ENCODE measurements at regions not wholly inside any gene's neighbourhood (a gene's known extent, or its start where the extent isn't known, plus 50 kb on each side); places are given as distances from the start of the nearest gene placed in this dataset.
"Not testable (repeated sequence)": the region's sequence is repeated elsewhere in the genome, so short reads cannot be mapped to it uniquely, and the experiment has no call there.

- DNase-seq (ENCODE audit: low read depth): no peak
Observed at GRCh38 chr16:87150262-87150661, 166.9 kb downstream of the C16orf95 start.

- DNase-seq (ENCODE audit: low read depth): no peak
Observed at GRCh38 chr16:87150681-87151280, 166.4 kb downstream of the C16orf95 start.

DNA sequence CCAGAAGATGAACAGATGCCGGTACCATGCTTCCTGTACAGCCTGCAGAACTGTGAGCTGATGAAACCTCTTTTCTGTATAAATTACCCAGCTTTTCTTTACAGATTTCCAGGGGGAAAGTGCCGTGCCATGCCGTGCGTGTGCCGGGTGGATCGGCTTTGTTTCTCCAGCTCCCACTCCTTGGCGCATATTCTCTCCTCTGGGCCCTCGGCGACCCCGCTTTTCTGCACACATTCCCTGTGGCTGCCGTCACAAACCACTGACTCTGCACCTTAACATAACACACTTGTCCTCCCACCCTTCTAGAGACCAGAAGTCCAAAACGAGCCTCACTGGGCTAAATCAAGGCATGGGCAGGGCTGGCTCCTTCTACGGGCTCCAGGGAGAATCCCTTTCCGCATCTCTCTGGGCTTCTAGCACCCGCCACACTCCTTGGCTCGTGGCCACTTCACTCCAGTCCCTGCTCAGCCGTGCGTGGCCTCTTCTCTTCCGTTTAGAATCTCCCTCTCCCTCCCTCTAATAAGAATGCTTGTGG is 164.9 kb downstream of the C16orf95 start:
- DNase-seq (ENCODE audit: low read depth): no peak

DNA sequence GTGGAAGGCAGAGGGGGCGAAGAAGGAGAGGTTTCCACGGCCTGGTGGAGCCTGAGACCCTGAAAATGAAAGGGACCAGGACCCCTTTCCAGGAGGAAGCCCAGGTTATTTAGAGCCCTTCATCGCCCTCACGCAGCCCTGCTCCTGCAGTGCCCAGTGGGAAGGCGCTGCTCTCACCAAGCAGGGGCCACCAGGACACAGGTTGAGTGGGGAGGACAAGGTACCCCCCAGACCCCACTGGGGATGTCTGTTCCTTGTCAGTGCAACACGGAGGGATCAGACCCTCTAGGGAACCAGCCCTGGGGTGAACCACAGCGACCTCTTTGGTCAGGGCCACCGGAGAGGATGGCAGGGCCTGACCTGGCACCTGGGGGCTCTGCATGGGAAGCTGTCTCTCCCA is 163.9 kb downstream of the C16orf95 start:
- DNase-seq (ENCODE audit: low read depth): no peak

DNA sequence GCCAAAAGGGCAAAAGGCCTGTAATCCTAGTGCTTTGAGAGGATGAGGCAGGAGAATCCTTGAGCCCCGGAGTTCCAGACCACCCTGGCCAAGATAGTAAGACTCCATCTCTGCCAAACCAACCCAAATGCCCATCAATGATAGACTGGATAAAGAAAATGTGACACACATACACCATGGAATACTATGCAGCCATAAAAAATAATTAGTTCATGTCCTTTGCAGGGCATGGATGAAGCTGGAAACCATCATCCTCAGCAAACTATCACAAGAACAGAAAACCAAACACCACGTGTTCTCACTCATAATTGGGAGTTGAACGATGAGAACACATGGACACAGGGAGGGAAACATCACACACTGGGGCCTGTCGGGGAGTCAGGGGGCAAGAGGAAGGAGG is 161.9 kb downstream of the C16orf95 start:
- not testable (repeated sequence) for DNase-seq (ENCODE audit: low read depth)

- no peak for DNase-seq (ENCODE audit: low read depth)
Observed at GRCh38 chr16:87156195-87156594, 161.0 kb downstream of the C16orf95 start.

DNA sequence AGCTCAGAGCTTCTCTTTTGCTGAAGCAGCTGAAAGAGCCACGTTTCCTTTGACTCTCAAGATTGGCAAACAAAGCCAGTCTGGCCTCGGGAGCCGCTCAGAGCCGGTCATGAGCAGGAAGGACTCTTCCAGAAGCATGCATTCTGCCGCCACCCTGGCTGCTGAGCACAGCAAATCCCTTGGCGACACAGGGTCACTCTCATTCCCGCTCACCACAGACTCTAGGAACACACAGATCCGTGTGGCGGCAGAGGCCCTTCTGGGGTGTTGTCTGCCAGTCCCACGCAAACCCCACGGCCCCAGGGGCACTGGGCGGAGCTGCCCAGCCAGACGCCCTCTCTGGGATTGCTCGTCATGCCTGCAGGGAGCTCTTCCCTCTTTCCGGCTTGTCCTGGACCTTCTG is 157.0 kb downstream of the C16orf95 start:
- no peak for DNase-seq (ENCODE audit: low read depth)

DNA sequence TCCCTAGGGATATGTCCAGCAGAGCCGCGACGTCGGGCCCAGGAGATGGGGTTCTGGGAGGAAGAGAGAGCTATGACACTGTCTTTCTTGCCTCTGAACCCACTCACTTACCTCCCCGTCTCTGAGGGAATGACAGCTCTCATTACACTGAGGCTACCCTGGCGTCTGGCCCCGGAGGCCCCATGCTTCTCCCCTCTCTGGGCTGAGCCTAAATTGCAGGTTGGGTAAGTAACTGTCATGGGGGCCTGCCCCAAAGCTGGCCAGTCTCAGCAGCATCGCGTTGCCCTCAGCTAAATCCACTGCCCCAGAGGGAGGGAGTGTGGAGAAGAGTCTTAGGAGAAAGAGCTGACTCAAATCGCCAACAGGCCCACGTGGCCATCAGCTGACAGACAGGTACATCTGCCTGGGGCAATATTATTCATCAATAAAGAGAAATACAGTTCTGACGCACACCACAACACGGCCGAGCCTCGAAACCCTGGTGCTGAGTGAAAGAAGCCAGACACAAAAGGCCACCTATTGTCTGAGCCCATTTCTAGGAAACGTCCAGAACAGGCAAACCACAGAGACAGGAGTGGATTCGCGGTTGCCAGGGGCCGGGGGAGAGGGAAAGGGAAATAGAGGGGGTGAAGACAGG is 156.4 kb downstream of the C16orf95 start:
- no peak for DNase-seq (ENCODE audit: low read depth)

DNA sequence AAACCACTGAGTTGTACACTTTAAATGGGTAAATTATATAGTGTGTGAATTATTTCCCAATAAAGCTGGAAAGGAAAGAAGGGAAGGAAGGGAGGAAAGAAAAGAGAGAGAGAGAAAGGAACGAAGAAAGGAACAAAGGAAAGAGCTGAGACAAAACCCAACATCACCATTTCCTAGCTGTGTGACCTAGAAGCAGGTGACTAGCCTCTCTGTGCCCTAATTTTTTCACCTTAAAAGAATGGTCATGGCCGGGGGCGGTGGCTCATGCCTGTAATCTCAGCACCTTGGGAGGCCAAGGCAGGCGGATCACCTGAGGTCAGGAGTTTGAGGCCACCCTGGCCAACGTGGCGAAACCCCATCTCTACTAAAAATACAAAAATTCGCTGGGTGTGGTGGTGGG is 155.8 kb downstream of the C16orf95 start:
- DNase-seq (ENCODE audit: low read depth): not testable (repeated sequence)

DNA sequence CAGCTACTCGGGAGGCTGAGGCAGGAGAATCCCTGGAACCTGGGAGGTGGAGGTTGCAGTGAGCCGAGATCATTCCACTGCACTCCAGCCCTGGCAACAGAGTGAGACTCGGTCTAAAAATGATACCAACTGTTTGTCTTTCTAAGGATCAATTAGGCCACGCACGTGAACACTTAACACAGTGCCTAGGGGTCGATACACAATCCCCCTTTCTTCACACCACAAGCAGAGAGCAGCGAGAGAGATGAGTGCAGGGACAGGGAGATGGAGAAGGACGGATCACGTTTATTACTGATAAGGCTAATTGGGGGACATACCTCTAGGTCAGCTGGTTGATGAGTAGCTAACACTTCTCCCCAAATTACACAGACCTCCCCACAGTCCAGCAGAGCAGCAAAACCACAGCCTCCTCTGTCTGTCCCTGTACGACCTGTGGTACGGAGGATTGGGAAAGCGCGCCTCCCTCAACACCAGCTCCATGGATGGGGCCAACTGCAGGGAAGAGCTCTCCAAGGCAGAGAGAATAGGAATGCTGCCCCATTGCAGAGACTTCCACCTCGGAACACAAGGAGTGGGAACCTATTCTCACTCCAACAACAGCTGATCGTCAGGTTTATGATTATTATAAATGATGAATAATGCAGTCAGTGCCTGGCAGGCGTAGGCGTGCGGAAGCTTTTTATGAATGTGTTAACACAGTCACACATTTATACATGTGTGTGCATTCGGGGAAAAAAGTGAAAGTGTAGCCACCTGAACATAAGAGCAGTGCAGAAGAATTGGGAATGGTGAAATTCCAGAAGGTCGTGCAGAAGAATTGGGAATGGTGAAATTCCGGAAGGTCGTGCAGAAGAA is 155.1 kb downstream of the C16orf95 start:
- DNase-seq (ENCODE audit: low read depth): no peak

DNA sequence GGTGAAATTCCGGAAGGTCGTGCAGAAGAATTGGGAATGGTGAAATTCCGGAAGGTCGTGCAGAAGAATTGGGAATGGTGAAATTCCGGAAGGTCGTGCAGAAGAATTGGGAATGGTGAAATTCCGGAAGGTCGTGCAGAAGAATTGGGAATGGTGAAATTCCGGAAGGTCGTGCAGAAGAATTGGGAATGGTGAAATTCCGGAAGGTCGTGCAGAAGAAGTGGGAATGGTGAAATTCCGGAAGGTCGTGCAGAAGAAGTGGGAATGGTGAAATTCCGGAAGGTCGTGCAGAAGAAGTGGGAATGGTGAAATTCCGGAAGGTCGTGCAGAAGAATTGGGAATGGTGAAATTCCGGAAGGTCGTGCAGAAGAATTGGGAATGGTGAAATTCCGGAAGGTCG is 154.4 kb downstream of the C16orf95 start:
- DNase-seq (ENCODE audit: low read depth): not testable (repeated sequence)

DNA sequence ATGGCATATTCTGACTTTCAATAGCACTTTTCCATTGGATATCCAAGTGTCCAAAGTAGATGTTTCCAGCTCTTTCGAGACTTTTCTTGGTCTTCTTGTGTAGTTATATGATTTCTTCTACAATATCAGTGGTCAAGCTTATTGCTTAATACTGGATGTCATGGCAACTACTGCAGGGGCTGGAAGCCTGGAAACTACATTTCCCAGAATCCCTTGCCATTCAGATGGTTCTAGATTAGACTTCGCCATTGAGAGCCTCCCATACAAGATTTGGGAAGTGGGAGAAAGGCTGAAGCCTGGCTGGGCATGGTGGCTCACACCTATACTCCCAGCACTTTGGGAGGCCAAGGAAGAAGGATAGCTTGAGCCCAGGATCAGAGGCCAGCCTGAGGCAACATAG is 153.6 kb downstream of the C16orf95 start:
- DNase-seq (ENCODE audit: low read depth): no peak

DNA sequence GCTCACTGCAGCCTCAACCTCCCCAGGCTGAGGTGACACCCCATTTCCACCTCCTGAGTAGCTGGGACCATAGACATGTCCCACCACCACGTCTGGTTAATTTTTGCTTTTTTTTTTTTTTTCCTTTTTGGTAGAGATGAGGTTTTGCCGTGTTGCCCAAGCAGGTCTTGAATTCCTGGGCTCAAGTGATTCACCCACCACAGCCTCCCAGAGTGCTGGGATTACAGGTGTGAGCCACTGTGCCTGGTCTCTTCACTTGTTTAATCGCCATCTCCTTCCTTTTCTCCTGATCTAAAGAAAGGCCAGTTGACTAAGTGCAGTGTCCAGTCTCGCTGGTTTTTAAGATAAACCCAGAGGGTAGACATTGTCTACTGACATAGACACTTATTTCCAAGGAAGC is 152.0 kb downstream of the C16orf95 start:
- DNase-seq (ENCODE audit: low read depth): no peak

- DNase-seq (ENCODE audit: low read depth): no peak
Observed at GRCh38 chr16:87165885-87166284, 151.3 kb downstream of the C16orf95 start.

- DNase-seq (ENCODE audit: low read depth): no peak
Observed at GRCh38 chr16:87166321-87166720, 150.9 kb downstream of the C16orf95 start.

DNA sequence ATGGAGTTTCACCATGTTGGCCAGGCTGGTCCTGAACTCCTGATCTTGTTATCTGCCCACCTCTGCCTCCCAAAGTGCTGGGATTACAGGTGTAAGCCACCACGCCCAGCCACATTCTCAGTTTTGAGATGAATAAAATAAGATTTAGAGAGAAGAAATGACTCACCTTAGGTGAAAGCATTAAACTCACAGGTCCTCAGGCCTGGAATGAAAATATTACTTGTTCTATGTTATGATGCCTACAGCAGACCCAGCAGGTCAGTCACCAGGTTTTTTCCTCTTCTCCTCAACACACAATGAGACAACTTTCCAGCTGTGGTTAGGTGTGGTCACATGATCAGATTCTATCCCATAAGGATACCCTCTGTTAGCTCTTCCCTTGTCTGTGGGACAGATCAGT is 150.3 kb downstream of the C16orf95 start:
- no peak for DNase-seq (ENCODE audit: low read depth)

GRCh38 chr16:87169509-87169995 is 147.6 kb downstream of the C16orf95 start:
- DNase-seq (ENCODE audit: low read depth): no peak

- no peak for DNase-seq (ENCODE audit: low read depth)
Observed at GRCh38 chr16:87170310-87170709, 146.9 kb downstream of the C16orf95 start.

GRCh38 chr16:87171723-87172122 is 145.5 kb downstream of the C16orf95 start:
- no peak for DNase-seq (ENCODE audit: low read depth)

GRCh38 chr16:87172632-87173031 is 144.6 kb downstream of the C16orf95 start:
- DNase-seq (ENCODE audit: low read depth): no peak

- DNase-seq (ENCODE audit: low read depth): no peak
Observed at GRCh38 chr16:87173294-87173893, 143.8 kb downstream of the C16orf95 start.

GRCh38 chr16:87174061-87174460 is 143.1 kb downstream of the C16orf95 start:
- DNase-seq (ENCODE audit: low read depth): no peak
